Astrocyte (in vitro differentiated cells and primary cell): ENCODE measurements at regions not wholly inside any gene's neighbourhood (a gene's known extent, or its start where the extent isn't known, plus 50 kb on each side); places are given as distances from the start of the nearest gene placed in this dataset.

Source experiments
- CTCF ChIP-seq: IDR thresholded peaks from 2 replicates; pipeline ENCODE4 v1.5.1; 2011; ENCODE audit warnings: low read depth, mild to moderate bottlenecking, inconsistent platforms, low read length, moderate library complexity; ENCODE audit not compliant: insufficient read depth
- EZH2 ChIP-seq: IDR thresholded peaks from 2 replicates; pipeline ENCODE4 v1.6.1; 2012; ENCODE audit warnings: mild to moderate bottlenecking, low read length, inconsistent platforms; ENCODE audit not compliant: insufficient read depth

GRCh38 chr6:104591573-104592334 is 268.0 kb downstream of the HACE1 start:
- TF ChIP-seq CTCF (no peak), EZH2 (no peak)
